ENCODE measurements at regions not wholly inside any gene's neighbourhood (a gene's known extent, or its start where the extent isn't known, plus 50 kb on each side); places are given as distances from the start of the nearest gene placed in this dataset.

DNA sequence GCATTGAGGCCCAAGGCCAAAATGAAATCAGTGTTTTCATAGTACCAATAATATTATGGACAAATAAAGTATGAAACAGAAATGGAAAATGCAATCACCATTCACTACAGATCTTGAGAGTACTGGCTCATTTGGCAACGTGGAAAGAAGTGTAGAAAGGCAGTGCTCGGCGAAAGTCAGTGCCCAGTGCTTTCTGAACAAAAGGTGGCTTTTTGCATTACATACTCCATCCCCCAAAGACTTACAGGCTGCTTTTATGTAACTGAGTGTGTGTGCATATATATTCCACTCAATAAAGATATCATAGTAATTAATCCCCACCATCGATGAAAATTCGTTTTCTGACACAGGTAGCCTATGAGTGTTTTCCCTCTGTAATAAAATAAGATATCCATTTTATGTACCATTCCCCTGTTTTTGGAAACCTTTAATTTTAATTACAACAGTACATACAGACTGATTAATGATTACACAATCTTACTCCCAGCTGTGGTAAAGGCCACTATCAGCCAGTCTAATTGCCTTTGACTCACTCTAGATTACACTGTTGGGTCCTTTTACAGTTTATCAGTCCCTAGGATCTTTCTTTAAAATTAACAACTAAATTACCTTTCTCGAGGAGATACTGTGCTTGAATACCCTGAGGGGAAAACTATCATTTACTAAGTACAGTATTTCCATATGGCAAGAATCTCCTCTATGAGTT lies 65.9 kb downstream of the MAD2L1 start:
- TF ChIP-seq, protein P1, sequence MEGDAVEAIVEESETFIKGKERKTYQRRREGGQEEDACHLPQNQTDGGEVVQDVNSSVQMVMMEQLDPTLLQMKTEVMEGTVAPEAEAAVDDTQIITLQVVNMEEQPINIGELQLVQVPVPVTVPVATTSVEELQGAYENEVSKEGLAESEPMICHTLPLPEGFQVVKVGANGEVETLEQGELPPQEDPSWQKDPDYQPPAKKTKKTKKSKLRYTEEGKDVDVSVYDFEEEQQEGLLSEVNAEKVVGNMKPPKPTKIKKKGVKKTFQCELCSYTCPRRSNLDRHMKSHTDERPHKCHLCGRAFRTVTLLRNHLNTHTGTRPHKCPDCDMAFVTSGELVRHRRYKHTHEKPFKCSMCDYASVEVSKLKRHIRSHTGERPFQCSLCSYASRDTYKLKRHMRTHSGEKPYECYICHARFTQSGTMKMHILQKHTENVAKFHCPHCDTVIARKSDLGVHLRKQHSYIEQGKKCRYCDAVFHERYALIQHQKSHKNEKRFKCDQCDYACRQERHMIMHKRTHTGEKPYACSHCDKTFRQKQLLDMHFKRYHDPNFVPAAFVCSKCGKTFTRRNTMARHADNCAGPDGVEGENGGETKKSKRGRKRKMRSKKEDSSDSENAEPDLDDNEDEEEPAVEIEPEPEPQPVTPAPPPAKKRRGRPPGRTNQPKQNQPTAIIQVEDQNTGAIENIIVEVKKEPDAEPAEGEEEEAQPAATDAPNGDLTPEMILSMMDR (IDR thresholded peaks at IDR 0.05; ENCODE audit: extremely low read depth in 1 of 2, insufficient read depth in 1 of 2, low read depth in 1 of 2, low read length in 2 of 2) = no peak
- TF ChIP-seq EZH2 (IDR thresholded peaks at IDR 0.05; ENCODE audit: borderline replicate concordance, low read depth, low read length, severe bottlenecking) (no peak), MYC (IDR thresholded peaks at IDR 0.05; ENCODE audit: low read depth, low read length) (no peak), POLR2A (IDR thresholded peaks at IDR 0.05; ENCODE audit: low read depth, low read length) (no peak)
- TF ChIP-seq, protein P2, sequence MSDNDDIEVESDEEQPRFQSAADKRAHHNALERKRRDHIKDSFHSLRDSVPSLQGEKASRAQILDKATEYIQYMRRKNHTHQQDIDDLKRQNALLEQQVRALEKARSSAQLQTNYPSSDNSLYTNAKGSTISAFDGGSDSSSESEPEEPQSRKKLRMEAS (IDR thresholded peaks at IDR 0.05; ENCODE audit: insufficient read depth, insufficient read length) = no peak
